A549 (cell line): ENCODE measurements at regions not wholly inside any gene's neighbourhood (a gene's known extent, or its start where the extent isn't known, plus 50 kb on each side); places are given as distances from the start of the nearest gene placed in this dataset.

ENCODE experiments used
- CBX8 ChIP-seq: fragments of 200-600 bp; sonication (generic); IDR thresholded peaks from 2 replicates; pipeline ENCODE4 v1.6.1; 2016
- CEBPB ChIP-seq, 2 experiments: fragments of >200 bp in 1 of 2; sonication (Bioruptor Twin) in 1 of 2; formaldehyde crosslinking in 1 of 2; IDR thresholded peaks; 2 replicates each; pipeline ENCODE4 v1.6.1; 2012 to 2016
- EP300 ChIP-seq, 2 experiments: fragments of >200 bp; sonication (Bioruptor Twin); formaldehyde crosslinking; IDR thresholded peaks; 2 replicates in 1 of 2; 3 replicates in 1 of 2; pipeline ENCODE4 v1.6.1; 2016 to 2017
- JUN ChIP-seq, 2 experiments: fragments of >200 bp; sonication (Bioruptor Twin); formaldehyde crosslinking; IDR thresholded peaks; 2 replicates in 1 of 2; 3 replicates in 1 of 2; pipeline ENCODE4 v1.6.1; 2016 to 2017
- KDM5A ChIP-seq: fragments of 200-600 bp; sonication (generic); IDR thresholded peaks from 2 replicates; pipeline ENCODE4 v1.6.1; 2016; ENCODE audit warnings: antibody characterized with exemption, mild to moderate bottlenecking
- MAZ ChIP-seq: fragments of 150-350 bp; IDR thresholded peaks from 2 replicates; pipeline ENCODE4 v1.6.1; 2014; ENCODE audit warnings: antibody characterized with exemption, low read depth, low read length, borderline replicate concordance
- POLR2A ChIP-seq: IDR thresholded peaks from 2 replicates; pipeline ENCODE4 v1.6.1; 2012; ENCODE audit warnings: mild to moderate bottlenecking, low read length
- RCOR1 ChIP-seq: fragments of 150-350 bp; IDR thresholded peaks from 2 replicates; pipeline ENCODE4 v1.6.1; 2014; ENCODE audit warnings: antibody characterized with exemption, low read length, low read depth
- SREBF2 ChIP-seq: fragments of 450-650 bp; IDR thresholded peaks from 2 replicates; pipeline ENCODE4 v1.6.1; 2014; ENCODE audit warnings: mild to moderate bottlenecking, moderate library complexity
- TF ChIP-seq, protein P1 (sequence below): fragments of >200 bp; sonication (Bioruptor Twin); formaldehyde crosslinking; IDR thresholded peaks from 3 replicates; pipeline ENCODE4 v1.6.1; 2016
- TF ChIP-seq, protein P2 (sequence below): fragments of 450-650 bp; IDR thresholded peaks from 2 replicates; pipeline ENCODE4 v1.6.1; 2014; ENCODE audit warnings: antibody characterized with exemption
- TF ChIP-seq, protein P3 (sequence below): fragments of >200 bp; sonication (Bioruptor Twin); formaldehyde crosslinking; IDR thresholded peaks from 3 replicates; pipeline ENCODE4 v1.5.1; 2016

DNA sequence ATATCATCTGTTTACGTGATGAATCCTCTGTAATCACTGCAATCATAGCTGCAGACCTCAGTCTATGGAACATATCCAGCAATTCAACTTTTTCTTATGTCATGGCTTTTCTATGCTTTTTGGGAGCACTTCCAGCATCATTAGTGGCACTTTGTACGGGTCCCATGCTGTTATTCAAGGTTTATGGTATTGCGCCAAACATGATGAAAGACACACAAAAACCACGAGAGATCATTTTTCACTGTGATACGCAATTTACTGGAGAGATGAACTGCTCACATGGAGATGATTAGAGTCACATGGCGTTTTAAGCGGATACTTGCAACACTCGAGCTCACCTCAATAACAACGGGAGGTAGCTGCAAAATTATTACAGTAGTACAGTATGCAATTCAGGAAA lies 2101.7 kb upstream of the PCDH20 start:
- no peak for TF ChIP-seq EP300 (IDR thresholded peaks at IDR 0.05)
- no peak for TF ChIP-seq MAZ
- no peak for TF ChIP-seq RCOR1
- TF ChIP-seq JUN (IDR thresholded peaks at IDR 0.05): no peak
- TF ChIP-seq, protein P1, sequence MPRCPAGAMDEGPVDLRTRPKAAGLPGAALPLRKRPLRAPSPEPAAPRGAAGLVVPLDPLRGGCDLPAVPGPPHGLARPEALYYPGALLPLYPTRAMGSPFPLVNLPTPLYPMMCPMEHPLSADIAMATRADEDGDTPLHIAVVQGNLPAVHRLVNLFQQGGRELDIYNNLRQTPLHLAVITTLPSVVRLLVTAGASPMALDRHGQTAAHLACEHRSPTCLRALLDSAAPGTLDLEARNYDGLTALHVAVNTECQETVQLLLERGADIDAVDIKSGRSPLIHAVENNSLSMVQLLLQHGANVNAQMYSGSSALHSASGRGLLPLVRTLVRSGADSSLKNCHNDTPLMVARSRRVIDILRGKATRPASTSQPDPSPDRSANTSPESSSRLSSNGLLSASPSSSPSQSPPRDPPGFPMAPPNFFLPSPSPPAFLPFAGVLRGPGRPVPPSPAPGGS: no peak
- no peak for TF ChIP-seq POLR2A
- no peak for TF ChIP-seq CEBPB (IDR thresholded peaks at IDR 0.05)
- no peak for TF ChIP-seq CBX8
- TF ChIP-seq, protein P2, sequence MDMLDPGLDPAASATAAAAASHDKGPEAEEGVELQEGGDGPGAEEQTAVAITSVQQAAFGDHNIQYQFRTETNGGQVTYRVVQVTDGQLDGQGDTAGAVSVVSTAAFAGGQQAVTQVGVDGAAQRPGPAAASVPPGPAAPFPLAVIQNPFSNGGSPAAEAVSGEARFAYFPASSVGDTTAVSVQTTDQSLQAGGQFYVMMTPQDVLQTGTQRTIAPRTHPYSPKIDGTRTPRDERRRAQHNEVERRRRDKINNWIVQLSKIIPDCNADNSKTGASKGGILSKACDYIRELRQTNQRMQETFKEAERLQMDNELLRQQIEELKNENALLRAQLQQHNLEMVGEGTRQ: no peak
- TF ChIP-seq, protein P3, sequence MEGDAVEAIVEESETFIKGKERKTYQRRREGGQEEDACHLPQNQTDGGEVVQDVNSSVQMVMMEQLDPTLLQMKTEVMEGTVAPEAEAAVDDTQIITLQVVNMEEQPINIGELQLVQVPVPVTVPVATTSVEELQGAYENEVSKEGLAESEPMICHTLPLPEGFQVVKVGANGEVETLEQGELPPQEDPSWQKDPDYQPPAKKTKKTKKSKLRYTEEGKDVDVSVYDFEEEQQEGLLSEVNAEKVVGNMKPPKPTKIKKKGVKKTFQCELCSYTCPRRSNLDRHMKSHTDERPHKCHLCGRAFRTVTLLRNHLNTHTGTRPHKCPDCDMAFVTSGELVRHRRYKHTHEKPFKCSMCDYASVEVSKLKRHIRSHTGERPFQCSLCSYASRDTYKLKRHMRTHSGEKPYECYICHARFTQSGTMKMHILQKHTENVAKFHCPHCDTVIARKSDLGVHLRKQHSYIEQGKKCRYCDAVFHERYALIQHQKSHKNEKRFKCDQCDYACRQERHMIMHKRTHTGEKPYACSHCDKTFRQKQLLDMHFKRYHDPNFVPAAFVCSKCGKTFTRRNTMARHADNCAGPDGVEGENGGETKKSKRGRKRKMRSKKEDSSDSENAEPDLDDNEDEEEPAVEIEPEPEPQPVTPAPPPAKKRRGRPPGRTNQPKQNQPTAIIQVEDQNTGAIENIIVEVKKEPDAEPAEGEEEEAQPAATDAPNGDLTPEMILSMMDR: no peak
- TF ChIP-seq KDM5A: no peak
- TF ChIP-seq SREBF2: no peak
